OCI-LY3 (cell line): ENCODE measurements at regions not wholly inside any gene's neighbourhood (a gene's known extent, or its start where the extent isn't known, plus 50 kb on each side); places are given as distances from the start of the nearest gene placed in this dataset.

Experiments
- CTCF ChIP-seq: fragments of 200-600, 300-600 bp; sonication (generic); IDR thresholded peaks from 2 replicates; pipeline ENCODE4 v1.5.1; 2014; ENCODE audit warnings: antibody characterized with exemption, low read length, low read depth
- EZH2phosphoT487 ChIP-seq: fragments of 200-600 bp; shearing (Covaris generic); IDR thresholded peaks from 2 replicates; pipeline ENCODE4 v1.6.1; 2018; ENCODE audit warnings: antibody characterized with exemption, mixed run types, low read depth

GRCh38 chr5:155200608-155201007, 187.1 kb downstream of the KIF4B start:
- no peak for TF ChIP-seq CTCF
- TF ChIP-seq EZH2phosphoT487 = no peak
